ENCODE measurements at regions not wholly inside any gene's neighbourhood (a gene's known extent, or its start where the extent isn't known, plus 50 kb on each side); places are given as distances from the start of the nearest gene placed in this dataset.

DNA sequence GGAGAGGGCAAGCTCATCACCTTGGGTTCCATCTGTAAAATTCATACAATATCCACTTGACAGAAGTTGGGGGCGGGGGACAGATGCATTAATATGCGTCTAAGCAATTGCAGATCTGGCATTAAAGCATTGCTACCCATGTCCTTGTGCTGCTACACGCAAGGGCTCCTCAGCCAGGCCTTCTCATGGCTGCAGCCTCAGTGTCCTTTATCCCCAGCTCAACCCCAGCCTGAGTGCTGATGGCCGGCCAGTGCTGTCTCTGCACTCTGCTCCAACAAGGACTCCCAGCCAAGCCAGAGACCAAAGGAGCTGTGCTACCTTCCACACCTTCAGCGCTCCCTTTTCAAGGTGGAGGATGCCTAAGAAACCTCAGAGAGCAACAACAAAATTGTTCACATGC lies 188.5 kb upstream of the STXBP5 start:
- TF ChIP-seq, protein P1, sequence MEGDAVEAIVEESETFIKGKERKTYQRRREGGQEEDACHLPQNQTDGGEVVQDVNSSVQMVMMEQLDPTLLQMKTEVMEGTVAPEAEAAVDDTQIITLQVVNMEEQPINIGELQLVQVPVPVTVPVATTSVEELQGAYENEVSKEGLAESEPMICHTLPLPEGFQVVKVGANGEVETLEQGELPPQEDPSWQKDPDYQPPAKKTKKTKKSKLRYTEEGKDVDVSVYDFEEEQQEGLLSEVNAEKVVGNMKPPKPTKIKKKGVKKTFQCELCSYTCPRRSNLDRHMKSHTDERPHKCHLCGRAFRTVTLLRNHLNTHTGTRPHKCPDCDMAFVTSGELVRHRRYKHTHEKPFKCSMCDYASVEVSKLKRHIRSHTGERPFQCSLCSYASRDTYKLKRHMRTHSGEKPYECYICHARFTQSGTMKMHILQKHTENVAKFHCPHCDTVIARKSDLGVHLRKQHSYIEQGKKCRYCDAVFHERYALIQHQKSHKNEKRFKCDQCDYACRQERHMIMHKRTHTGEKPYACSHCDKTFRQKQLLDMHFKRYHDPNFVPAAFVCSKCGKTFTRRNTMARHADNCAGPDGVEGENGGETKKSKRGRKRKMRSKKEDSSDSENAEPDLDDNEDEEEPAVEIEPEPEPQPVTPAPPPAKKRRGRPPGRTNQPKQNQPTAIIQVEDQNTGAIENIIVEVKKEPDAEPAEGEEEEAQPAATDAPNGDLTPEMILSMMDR (IDR thresholded peaks at IDR 0.05) = no peak
- TF ChIP-seq EP300 (IDR thresholded peaks at IDR 0.05) = no peak
- TF ChIP-seq POLR2A (IDR thresholded peaks at IDR 0.05) = no peak
